Muscle layer of duodenum (tissue), 2 donors: ENCODE measurements at regions not wholly inside any gene's neighbourhood (a gene's known extent, or its start where the extent isn't known, plus 50 kb on each side); places are given as distances from the start of the nearest gene placed in this dataset.

Source experiments
- H3K27ac ChIP-seq: one replicate; pipeline ENCODE4 v1.7.0; 2013; ENCODE audit warnings: mild to moderate bottlenecking, low read length
- H3K27me3 ChIP-seq: one replicate; pipeline ENCODE4 v1.7.0; 2013; ENCODE audit warnings: low read depth, mild to moderate bottlenecking, control low read depth, low read length
- H3K36me3 ChIP-seq, 2 donors: one replicate each; pipeline ENCODE4 v1.7.0; 2013; ENCODE audit warnings: low read length in 2 of 2, control low read depth in 1 of 2, mild to moderate bottlenecking in 1 of 2; ENCODE audit not compliant: insufficient read depth in 2 of 2, control insufficient read depth in 1 of 2
- H3K4me1 ChIP-seq, 2 donors: one replicate each; pipeline ENCODE4 v1.7.0; 2013; ENCODE audit warnings: low read length in 2 of 2, mild to moderate bottlenecking in 2 of 2, control low read depth in 1 of 2, moderate library complexity in 1 of 2; ENCODE audit not compliant: insufficient read depth in 2 of 2, control insufficient read depth in 1 of 2
- H3K4me3 ChIP-seq, 2 donors: one replicate each; pipeline ENCODE4 v1.7.0; 2013; ENCODE audit warnings: low read length in 2 of 2, low read depth in 1 of 2, mild to moderate bottlenecking in 1 of 2
- H3K9me3 ChIP-seq, 2 donors: one replicate each; pipeline ENCODE4 v1.7.0; 2013; ENCODE audit warnings: low read length in 2 of 2, control low read depth in 1 of 2, mild to moderate bottlenecking in 1 of 2; ENCODE audit not compliant: control insufficient read depth in 1 of 2
- donor health status: healthy.

DNA sequence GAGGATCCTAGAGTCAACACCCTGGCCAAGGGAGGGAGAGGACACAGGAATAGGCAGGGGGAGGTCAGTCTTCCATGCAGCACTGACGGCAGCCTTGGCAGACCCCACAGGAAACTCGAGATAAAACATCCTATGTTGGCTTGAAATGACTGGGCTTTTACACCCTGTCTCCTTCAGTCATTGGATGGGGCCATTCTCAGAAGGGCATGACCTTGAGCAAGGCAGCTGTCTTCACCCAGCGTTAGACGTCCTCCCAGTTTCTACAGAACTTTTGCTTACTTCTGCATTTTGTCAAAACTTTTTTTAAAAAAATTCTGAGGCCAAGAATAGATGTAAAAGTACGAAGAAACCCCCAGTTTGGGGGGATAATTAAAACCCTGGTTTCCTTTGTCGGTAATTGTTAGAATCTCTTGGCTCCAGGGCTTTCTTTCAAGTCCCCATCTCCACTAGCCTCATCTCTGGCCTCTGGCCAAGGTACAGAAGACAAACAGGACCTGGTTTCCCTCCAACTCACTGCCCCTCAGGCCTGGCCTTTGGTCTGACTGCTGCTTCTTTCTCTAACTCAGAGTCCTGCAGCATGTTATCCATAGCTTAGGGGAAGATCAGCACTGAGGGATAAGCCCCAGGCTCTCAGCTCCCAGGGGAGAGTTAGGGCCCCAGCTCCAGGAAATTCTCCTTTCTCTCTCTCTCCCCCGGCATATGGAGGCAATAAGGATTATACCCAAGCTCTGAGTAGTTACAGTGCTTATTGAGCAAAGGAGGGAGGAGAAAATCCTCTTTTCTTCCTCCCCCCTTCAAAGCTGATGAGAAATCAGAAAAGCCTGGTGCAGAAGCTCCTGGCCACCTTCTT is 51.6 kb upstream of the KCND3 start:
- H3K9me3 ChIP-seq: no peaks in the 10 kb centered on the region
- H3K4me3 ChIP-seq: no peak overlapping the region
- H3K27me3 ChIP-seq: no peaks in the 10 kb centered on the region
- no peak overlapping the region for H3K27ac ChIP-seq
- no peaks in the 10 kb centered on the region for H3K36me3 ChIP-seq
- peaks cover 0 to 11% of the 10 kb centered on the region in 2 donors for H3K4me1 ChIP-seq

DNA sequence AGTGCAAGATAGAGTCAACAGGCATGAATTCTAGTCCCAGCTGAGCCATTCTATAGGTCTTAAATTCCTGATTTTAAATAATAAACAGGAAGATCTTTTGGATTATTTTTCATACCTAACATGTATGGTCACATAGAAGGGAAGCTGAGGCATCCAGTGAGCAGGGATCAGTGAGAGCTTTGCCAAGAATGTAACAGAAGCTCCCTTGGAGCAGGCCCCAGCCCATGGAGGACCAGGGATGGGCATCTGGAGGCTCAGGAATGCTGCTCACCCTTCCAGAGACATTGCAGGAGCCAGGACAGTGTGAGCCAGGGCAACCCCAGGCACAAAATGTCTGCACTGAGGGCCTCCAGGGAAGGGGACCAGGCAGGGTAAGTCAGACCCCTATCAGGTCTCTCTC is 54.4 kb upstream of the KCND3 start:
- Histone ChIP-seq H3K9me3 (no peaks in the 10 kb centered on the region), H3K27me3 (no peaks in the 10 kb centered on the region), H3K4me1 (peaks cover 0 to 11% of the 10 kb centered on the region in 2 donors), H3K4me3 (no peak overlapping the region), H3K36me3 (no peaks in the 10 kb centered on the region), H3K27ac (no peak overlapping the region)

DNA sequence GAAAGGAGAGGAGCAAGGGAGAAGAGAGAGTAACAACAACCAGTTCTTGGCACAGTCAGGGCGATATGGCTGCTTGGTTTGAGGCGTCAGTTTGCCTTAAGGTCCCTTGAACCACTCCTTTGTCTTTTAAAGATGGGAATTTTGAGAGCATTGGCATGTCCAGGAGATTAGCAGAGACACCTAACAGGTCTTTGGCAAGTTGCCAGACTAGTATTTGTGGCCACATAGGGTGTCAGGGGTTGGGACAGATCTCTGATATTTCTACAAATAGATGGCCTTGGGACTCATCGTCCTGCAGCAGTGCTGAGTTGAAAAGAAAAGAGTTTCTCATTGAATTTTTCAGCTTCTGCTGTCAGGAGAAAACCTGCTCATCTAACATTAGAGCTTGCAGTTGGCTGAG is 55.3 kb upstream of the KCND3 start:
- Histone ChIP-seq H3K27me3 (no peaks in the 10 kb centered on the region), H3K4me3 (no peak overlapping the region), H3K9me3 (no peaks in the 10 kb centered on the region), H3K4me1 (peaks cover 0 to 11% of the 10 kb centered on the region in 2 donors), H3K36me3 (no peaks in the 10 kb centered on the region), H3K27ac (no peak overlapping the region)

DNA sequence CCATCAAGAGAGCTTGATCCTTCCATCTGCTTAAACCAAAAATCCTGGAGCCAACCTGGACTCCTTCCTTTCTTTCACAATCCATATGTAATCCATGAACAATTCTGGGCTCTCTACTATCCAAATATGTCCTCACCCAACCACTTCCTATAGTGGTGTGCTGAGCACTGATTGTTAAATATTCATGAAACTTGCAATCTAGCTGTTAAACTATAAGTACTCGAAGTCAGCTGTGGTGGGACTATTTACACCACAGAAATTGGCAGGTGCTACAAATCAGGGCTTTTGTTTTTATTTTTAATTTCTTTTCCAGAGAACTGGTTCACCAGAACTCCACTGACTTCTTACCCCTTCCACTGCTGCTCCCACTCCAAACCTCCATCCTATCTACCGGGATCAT is 57.2 kb upstream of the KCND3 start:
- Histone ChIP-seq H3K36me3 (no peaks in the 10 kb centered on the region), H3K4me3 (no peak overlapping the region), H3K4me1 (peaks cover 0 to 2% of the 10 kb centered on the region in 2 donors), H3K9me3 (no peaks in the 10 kb centered on the region), H3K27me3 (no peaks in the 10 kb centered on the region), H3K27ac (no peak overlapping the region)

DNA sequence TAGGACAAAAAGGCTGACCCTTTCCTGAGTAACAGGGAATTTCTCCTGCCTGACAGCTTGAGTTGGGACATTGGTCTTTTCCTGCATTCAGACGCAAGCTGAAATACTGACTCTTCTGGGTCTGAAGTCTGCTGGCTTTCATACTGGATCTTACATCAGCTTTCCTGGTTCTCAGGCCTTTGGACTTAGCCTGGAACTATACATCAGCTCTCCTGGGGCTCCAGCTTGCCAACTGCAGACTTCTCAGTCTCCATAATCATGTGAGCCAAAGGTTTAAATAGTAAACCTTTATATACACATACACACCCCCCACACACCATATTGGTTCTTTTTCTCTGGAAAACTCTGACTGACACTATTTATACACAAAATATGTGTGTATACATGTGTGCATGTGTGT is 59.0 kb upstream of the KCND3 start:
- Histone ChIP-seq H3K9me3 (no peaks in the 10 kb centered on the region), H3K4me1 (no peaks in the 10 kb centered on the region), H3K4me3 (no peak overlapping the region), H3K36me3 (no peaks in the 10 kb centered on the region), H3K27ac (no peak overlapping the region), H3K27me3 (no peaks in the 10 kb centered on the region)

DNA sequence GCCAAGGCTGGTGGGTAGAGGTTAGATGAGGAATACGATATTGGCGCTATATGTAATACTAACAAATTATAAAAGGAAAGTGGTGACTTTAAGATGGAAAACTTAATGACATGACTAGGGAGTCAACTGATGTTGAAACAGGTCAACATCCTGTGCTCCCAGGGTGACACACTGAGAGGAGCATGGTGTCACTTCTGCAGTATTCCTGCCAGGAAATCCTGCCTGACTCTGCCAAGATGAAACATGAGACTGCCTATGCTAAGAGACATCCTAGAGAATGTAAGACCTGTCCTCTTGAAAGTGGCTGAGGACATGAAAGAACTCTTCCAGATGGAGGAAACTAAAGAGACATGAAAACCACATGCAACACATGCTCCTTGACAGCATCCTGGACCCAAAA is 65.0 kb upstream of the KCND3 start:
- H3K4me1 ChIP-seq: no peaks in the 10 kb centered on the region
- no peaks in the 10 kb centered on the region for H3K36me3 ChIP-seq
- no peak overlapping the region for H3K27ac ChIP-seq
- no peak overlapping the region for H3K4me3 ChIP-seq
- H3K9me3 ChIP-seq: no peaks in the 10 kb centered on the region
- H3K27me3 ChIP-seq: no peaks in the 10 kb centered on the region

DNA sequence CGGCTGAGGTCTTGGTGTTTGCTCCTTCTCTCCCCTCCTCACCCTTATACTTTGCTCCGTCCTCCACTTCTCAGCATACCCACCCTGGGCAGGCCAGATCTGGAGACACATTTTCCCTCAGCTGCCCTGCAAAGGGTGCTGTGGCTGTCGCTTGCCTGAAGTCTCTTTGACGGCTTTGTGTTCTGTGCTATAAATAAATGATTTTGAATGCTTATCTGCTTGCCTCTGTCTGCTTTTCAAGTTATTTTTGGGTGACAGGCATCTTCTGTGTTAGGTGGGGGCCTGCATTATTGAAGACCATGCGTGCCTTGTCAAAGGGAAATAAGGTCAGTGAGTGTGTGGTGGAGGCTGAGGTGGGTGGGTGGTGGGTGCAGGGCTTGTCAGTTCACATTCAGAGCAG is 66.9 kb upstream of the KCND3 start:
- no peaks in the 10 kb centered on the region for H3K27me3 ChIP-seq
- no peaks in the 10 kb centered on the region for H3K9me3 ChIP-seq
- no peak overlapping the region for H3K4me3 ChIP-seq
- no peaks in the 10 kb centered on the region for H3K4me1 ChIP-seq
- no peaks in the 10 kb centered on the region for H3K36me3 ChIP-seq
- no peak overlapping the region for H3K27ac ChIP-seq

DNA sequence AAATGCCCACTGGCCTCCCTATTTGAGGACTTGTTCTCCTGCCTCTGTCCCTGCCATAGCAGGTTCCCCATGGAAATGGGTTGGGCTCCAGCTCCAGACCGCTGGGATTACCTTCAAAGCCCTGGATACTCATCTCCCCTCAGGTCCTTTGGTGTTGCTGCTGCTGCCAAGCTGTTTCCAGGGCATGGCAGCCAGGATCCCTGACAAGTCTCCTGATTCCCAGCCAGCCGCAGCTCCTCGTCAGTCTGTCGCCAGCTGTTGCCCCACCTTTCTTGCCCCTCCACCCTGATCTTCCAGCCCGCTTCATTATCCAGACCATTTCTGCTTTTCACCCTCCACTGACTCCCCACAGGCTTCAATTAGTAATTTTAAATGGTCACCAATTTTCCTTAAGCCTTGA is 68.3 kb upstream of the KCND3 start:
- no peaks in the 10 kb centered on the region for H3K27me3 ChIP-seq
- no peaks in the 10 kb centered on the region for H3K9me3 ChIP-seq
- no peak overlapping the region for H3K27ac ChIP-seq
- H3K36me3 ChIP-seq: no peaks in the 10 kb centered on the region
- no peaks in the 10 kb centered on the region for H3K4me1 ChIP-seq
- no peak overlapping the region for H3K4me3 ChIP-seq

DNA sequence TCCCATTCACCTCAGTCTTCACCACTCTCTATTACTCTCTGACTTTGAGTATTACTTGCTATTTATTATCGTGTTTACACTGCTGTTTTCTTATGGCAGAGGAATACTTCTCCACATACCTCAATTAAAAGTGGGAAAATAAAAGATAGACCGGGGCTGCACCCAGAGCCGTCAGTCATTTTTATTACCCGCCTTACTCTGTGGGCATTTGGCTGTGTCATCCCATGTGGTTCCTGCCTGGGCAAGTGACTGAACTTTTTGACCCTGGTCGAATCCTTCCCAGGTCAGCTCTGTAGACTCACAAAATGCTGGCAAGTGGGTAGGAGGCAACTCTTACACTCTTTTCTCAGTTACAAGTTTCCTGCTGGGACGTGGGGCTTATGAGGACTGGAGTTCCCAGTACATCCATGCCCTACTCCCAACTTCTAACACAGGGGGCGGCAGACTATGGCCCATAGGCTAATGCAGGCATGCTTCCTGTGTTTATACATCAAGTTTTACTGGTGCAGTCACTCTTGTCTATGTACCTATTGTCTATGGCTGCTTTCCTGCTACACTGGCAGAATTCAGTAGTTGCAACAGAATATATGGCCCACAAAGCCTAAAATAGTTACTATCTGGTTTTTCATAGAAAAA is 69.5 kb upstream of the KCND3 start:
- Histone ChIP-seq H3K4me3 (no peak overlapping the region), H3K27me3 (no peaks in the 10 kb centered on the region), H3K4me1 (no peaks in the 10 kb centered on the region), H3K36me3 (no peaks in the 10 kb centered on the region), H3K27ac (no peak overlapping the region), H3K9me3 (no peaks in the 10 kb centered on the region)

DNA sequence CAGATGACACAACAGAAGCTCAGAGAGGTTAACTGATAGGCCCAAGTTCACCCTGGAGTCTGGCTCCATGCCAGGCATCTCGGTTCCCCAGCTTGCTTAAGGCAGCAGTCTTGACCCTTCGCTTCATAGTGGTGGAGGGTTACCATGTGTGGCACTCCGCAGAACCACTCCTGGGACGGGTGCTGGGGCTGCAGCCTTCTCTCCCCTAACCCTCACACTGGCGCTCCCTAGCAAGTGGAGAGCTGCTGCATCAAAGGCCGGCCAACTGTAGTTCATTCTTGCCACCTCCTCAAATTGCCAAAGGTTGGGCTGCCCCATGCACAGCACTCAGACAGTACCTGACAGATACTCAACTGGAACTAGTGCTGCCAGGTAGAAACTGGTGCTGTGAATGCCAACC is 70.2 kb upstream of the KCND3 start:
- Histone ChIP-seq H3K27me3 (no peaks in the 10 kb centered on the region), H3K4me3 (no peak overlapping the region), H3K9me3 (no peaks in the 10 kb centered on the region), H3K36me3 (no peaks in the 10 kb centered on the region), H3K4me1 (no peaks in the 10 kb centered on the region), H3K27ac (no peak overlapping the region)

DNA sequence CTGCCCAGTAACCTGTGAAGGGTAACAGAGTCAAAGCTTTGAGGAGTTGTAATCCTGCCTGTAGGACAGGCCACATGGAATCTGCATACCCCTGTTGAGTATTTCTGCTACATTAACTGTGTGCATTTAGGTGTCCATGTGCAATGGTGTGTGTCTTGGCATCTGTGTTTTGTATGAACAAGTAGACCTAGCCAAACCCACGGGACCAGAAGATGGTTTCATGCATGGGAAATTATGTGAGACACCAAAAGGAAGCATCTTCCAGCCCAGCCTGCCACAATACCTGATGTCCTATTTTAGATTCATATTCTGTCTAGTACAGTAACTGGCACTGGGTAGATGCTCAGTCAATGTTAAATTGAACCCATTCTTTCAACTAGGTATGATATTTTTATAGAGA is 70.8 kb upstream of the KCND3 start:
- Histone ChIP-seq H3K4me3 (no peak overlapping the region), H3K27ac (no peak overlapping the region), H3K27me3 (no peaks in the 10 kb centered on the region), H3K36me3 (no peaks in the 10 kb centered on the region), H3K9me3 (no peaks in the 10 kb centered on the region), H3K4me1 (no peaks in the 10 kb centered on the region)

DNA sequence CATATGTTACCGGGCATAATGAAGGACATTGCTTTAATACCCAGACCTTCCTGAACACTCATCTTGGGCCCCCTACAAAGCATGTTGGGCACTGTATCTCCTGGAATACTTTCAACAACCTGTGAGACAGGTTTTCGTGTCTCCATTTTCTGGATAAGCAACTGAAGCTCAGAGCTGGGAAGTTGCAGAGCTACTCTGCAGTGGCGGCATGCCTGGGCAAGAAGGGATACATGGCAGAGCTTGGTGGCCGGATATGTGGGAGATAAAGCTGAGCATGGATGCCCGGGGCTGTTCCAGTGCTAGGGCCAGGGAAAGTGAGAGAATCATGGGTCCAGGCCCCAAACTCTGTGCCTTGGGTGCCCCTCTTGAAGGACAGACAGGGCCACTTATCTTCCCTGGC is 71.6 kb upstream of the KCND3 start:
- H3K36me3 ChIP-seq: no peaks in the 10 kb centered on the region
- H3K4me3 ChIP-seq: no peak overlapping the region
- no peaks in the 10 kb centered on the region for H3K27me3 ChIP-seq
- no peaks in the 10 kb centered on the region for H3K4me1 ChIP-seq
- no peaks in the 10 kb centered on the region for H3K9me3 ChIP-seq
- H3K27ac ChIP-seq: no peak overlapping the region
